ENCODE measurements at regions not wholly inside any gene's neighbourhood (a gene's known extent, or its start where the extent isn't known, plus 50 kb on each side); places are given as distances from the start of the nearest gene placed in this dataset.

GRCh38 chr2:136182315-136182714 lies 64.4 kb upstream of the CXCR4 start:
- no peak for TF ChIP-seq CTCF (conservative IDR thresholded peaks at IDR 0.05)
- Histone ChIP-seq H3K9ac (ENCODE audit: extremely low read depth, low read length, poor library complexity, severe bottlenecking) (no peak overlapping the region), H3K27ac (ENCODE audit: low read depth, low read length) (no peak overlapping the region), H3K9me3 (ENCODE audit: control insufficient read depth, low read length) (peaks cover 32% of the 10 kb centered on the region), H3K4me3 (ENCODE audit: low read length) (peak overlapping the region; percentile 61), H3K4me1 (ENCODE audit: control insufficient read depth, insufficient read depth, low read length) (peaks cover 17% of the 10 kb centered on the region), H3K36me3 (ENCODE audit: control insufficient read depth, insufficient read depth, low read length) (no peaks in the 10 kb centered on the region), H3K27me3 (ENCODE audit: control insufficient read depth, insufficient read depth, low read length, poor library complexity, severe bottlenecking) (no peaks in the 10 kb centered on the region)
- no peak for DNase-seq
- Mint-ChIP-seq H3K27me3 (ENCODE audit: insufficient read depth) (no peaks in the 10 kb centered on the region), H3K9me3 (peaks cover 8% of the 10 kb centered on the region), H3K4me1 (peaks cover 34% of the 10 kb centered on the region), H3K36me3 (ENCODE audit: low read depth) (no peaks in the 10 kb centered on the region), H3K4me3 (no peak overlapping the region), H3K27ac (peak overlapping the region; percentile 32)

GRCh38 chr2:136179602-136179975 lies 61.6 kb upstream of the CXCR4 start:
- H3K27ac Mint-ChIP-seq: peak overlapping the region; percentile 96
- no peak overlapping the region for H3K27ac ChIP-seq (ENCODE audit: low read depth, low read length)
- H3K9me3 Mint-ChIP-seq: peaks cover 3% of the 10 kb centered on the region
- no peak for DNase-seq
- H3K27me3 ChIP-seq (ENCODE audit: control insufficient read depth, insufficient read depth, low read length, poor library complexity, severe bottlenecking): no peaks in the 10 kb centered on the region
- H3K36me3 Mint-ChIP-seq (ENCODE audit: low read depth): no peaks in the 10 kb centered on the region
- no peak for TF ChIP-seq CTCF (conservative IDR thresholded peaks at IDR 0.05)
- H3K4me1 ChIP-seq (ENCODE audit: control insufficient read depth, insufficient read depth, low read length): peaks cover 23% of the 10 kb centered on the region
- no peak overlapping the region for H3K4me3 ChIP-seq (ENCODE audit: low read length)
- H3K9me3 ChIP-seq (ENCODE audit: control insufficient read depth, low read length): peaks cover 34% of the 10 kb centered on the region
- peaks cover 6% of the 10 kb centered on the region for H3K36me3 ChIP-seq (ENCODE audit: control insufficient read depth, insufficient read depth, low read length)
- H3K4me1 Mint-ChIP-seq: peaks cover 60% of the 10 kb centered on the region
- H3K9ac ChIP-seq (ENCODE audit: extremely low read depth, low read length, poor library complexity, severe bottlenecking): peak overlapping the region; percentile 4
- H3K4me3 Mint-ChIP-seq: no peak overlapping the region
- H3K27me3 Mint-ChIP-seq (ENCODE audit: insufficient read depth): no peaks in the 10 kb centered on the region

- WGBS, 2 experiments (ENCODE audit: insufficient coverage in 1 of 2, insufficient read length in 1 of 2): 36 to 89% methylated on average over 1 to 3 of the region's 3 CpGs
- Mint-ChIP-seq H3K27ac (peak overlapping the region; percentile 96), H3K27me3 (ENCODE audit: insufficient read depth) (no peaks in the 10 kb centered on the region), H3K4me1 (peaks cover 65% of the 10 kb centered on the region), H3K4me3 (no peak overlapping the region), H3K9me3 (peaks cover 3% of the 10 kb centered on the region), H3K36me3 (ENCODE audit: low read depth) (no peaks in the 10 kb centered on the region)
- Histone ChIP-seq H3K9ac (ENCODE audit: extremely low read depth, low read length, poor library complexity, severe bottlenecking) (peak overlapping the region; percentile 4), H3K27me3 (ENCODE audit: control insufficient read depth, insufficient read depth, low read length, poor library complexity, severe bottlenecking) (no peaks in the 10 kb centered on the region), H3K9me3 (ENCODE audit: control insufficient read depth, low read length) (peaks cover 33% of the 10 kb centered on the region), H3K4me1 (ENCODE audit: control insufficient read depth, insufficient read depth, low read length) (peaks cover 23% of the 10 kb centered on the region), H3K27ac (ENCODE audit: low read depth, low read length) (no peak overlapping the region), H3K4me3 (ENCODE audit: low read length) (no peak overlapping the region), H3K36me3 (ENCODE audit: control insufficient read depth, insufficient read depth, low read length) (peaks cover 6% of the 10 kb centered on the region)
- no peak for TF ChIP-seq CTCF (conservative IDR thresholded peaks at IDR 0.05)
- DNase-seq: peak; percentile 78
Observed at GRCh38 chr2:136178941-136179601, 61.1 kb upstream of the CXCR4 start.
